Heart left ventricle (tissue), 16 donors: ENCODE measurements at regions not wholly inside any gene's neighbourhood (a gene's known extent, or its start where the extent isn't known, plus 50 kb on each side); places are given as distances from the start of the nearest gene placed in this dataset.

Experiments
- ATAC-seq, 4 donors: fragments of 200-7000 bp; cut with Tn5 transposase; one replicate each; pipeline ENCODE4 v1.9.1; 2020 to 2022; ENCODE audit warnings: moderate library complexity in 4 of 4, mild to moderate bottlenecking in 3 of 4, moderate number of reproducible peaks in 1 of 4
- DNase-seq, 5 donors: peaks; one replicate each; pipeline ENCODE4 v3.0.0-alpha.2; 2020
- H3K27ac ChIP-seq, 12 donors: fragments of 200-600 bp; sonication (generic) in 4 of 12; one replicate each; pipeline versions ENCODE4 v1.5.0 to v1.8.0; 2016 to 2022; ENCODE audit warnings: mild to moderate bottlenecking in 2 of 12
- H3K27me3 ChIP-seq, 9 donors: fragments of 200-600 bp; sonication (generic) in 2 of 9; one replicate each; pipeline versions ENCODE4 v1.5.1 to v1.8.0; 2016 to 2022; ENCODE audit warnings: mild to moderate bottlenecking in 3 of 9
- H3K36me3 ChIP-seq, 9 donors: fragments of 200-600 bp; sonication (generic) in 2 of 9; one replicate each; pipeline versions ENCODE4 v1.5.0 to v1.8.0; 2018 to 2022; ENCODE audit warnings: mild to moderate bottlenecking in 2 of 9
- H3K4me1 ChIP-seq, 12 donors: fragments of 200-600 bp; sonication (generic) in 4 of 12; one replicate each; pipeline versions ENCODE4 v1.5.0 to v1.8.0; 2016 to 2022; ENCODE audit warnings: mild to moderate bottlenecking in 3 of 12
- H3K4me3 ChIP-seq, 12 donors: fragments of 200-600 bp; sonication (generic) in 4 of 12; one replicate each; pipeline versions ENCODE4 v1.5.0 to v1.8.0; 2017 to 2022; ENCODE audit warnings: mild to moderate bottlenecking in 9 of 12, moderate library complexity in 4 of 12
- H3K9me3 ChIP-seq, 12 donors: fragments of 200-600 bp; sonication (generic) in 4 of 12; one replicate each; pipeline versions ENCODE4 v1.5.0 to v1.8.0; 2016 to 2022; ENCODE audit warnings: mild to moderate bottlenecking in 1 of 12
- CTCF ChIP-seq, 12 donors: fragments of 200-600 bp; sonication (generic) in 4 of 12; IDR thresholded peaks; one replicate each; pipeline versions ENCODE4 v1.5.0 to v1.8.0; 2018 to 2022; ENCODE audit warnings: antibody characterized with exemption in 12 of 12, mild to moderate bottlenecking in 5 of 12
- POLR2A ChIP-seq, 2 donors: fragments of 450-650 bp; IDR thresholded peaks; one replicate each; pipeline ENCODE4 v1.6.1; 2017; ENCODE audit warnings: antibody characterized with exemption in 2 of 2, mild to moderate bottlenecking in 2 of 2, moderate library complexity in 2 of 2
- WGBS, 4 donors: extraction: QIAGEN DNeasy Blood & Tissue Kit in 2 of 4; methylation state at CpG; one replicate each; pipeline versions ENCODE4 v1.1.5 to v1.1.7; 2013 to 2018; 5-methylcytosine and 5-hydroxymethylcytosine counted together
- intact Hi-C, 10 donors: fragments of 100-400 bp; cut with DNase I; formaldehyde crosslinking; loops; one replicate each; pipeline versions ENCODE4 v1.11.1 to v1.14.2; 2022
- donor health status: ischemic (EF 13 %, LVEDD 7.1; RV severe dilation, severe dysfunction).
- donor health status: healthy with polysubstance abuse.
- donor health status: DM: no; HTN: yes; CAD: no.
- donor health status: DM: no; HTN: no; CAD: no.
- donor health status: ischemic (EF 25% LVEDD 6.9; RV normal size, moderate dysfunction).
- donor health status: ischemic (EF 25% LVEDD 5.7; RV mildly dilated, moderate dysfunction).
- donor health status: healthy.
- donor health status: DM: yes; HTN: yes; CAD: no.
- donor health status: ischemic (EF 35%, LVEDD 5.7; RV mildly dilated, moderate dysfunction).
- donor health status: nonischemic (EF 11% LVEDD 7.7; RV severe dilation, severe dysfunction).
- donor health status: DM: yes; HTN: yes; CAD: no.
- donor health status: PGD.
- donor health status: ischemic (EF 29% LVEDD 5.4; RV normal size, mild dysfunction).
- donor health status: nonischemic (EF 23%, LVEDD 6.1; RV moderate dilation, normal function).

DNA sequence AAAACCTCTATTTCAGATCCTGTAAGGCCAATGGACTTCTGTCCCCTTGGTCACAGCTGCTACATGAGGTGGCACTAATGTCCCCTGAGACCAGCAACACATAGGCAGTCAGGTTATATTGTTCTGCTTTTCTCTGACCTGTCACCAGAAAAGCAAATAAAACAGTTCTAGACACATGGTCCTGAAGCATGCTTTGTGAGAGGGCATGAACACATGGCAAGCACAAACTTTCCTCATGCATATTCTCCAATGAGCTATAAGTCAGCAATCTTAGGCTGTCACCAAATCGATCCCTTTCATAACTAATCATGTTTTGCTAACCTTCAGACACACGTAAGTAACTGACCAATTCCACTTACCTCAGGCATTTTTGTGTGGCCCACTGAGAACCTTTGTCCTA is 225.4 kb upstream of the ZC3H12C start:
- Histone ChIP-seq H3K4me3 (no peak overlapping the region), H3K4me1 (peaks cover 0 to 6% (median 0%) of the 10 kb centered on the region in 12 donors), H3K27me3 (no peaks in the 10 kb centered on the region), H3K27ac (no peak overlapping the region), H3K9me3 (peaks cover 0 to 10% (median 0%) of the 10 kb centered on the region in 12 donors), H3K36me3 (no peaks in the 10 kb centered on the region)
- no peak for TF ChIP-seq POLR2A (IDR thresholded peaks at IDR 0.05)
- TF ChIP-seq CTCF (IDR thresholded peaks at IDR 0.05) = no peak
- intact Hi-C loops = loop anchor here in 5 of 10 donors (5.0 to 10.0 kb wide), 2 partner anchors 1163 to 1170 kb away; no protein-coding TSS in a partner anchor
- DNase-seq (no peak), ATAC-seq (no peak)
- 80 to 89% (median 86%) methylated on average over 2 of the region's 2 CpGs for WGBS, 4 donors

- TF ChIP-seq POLR2A (IDR thresholded peaks at IDR 0.05) = no peak
- Histone ChIP-seq H3K4me1 (peaks cover 0 to 6% (median 0%) of the 10 kb centered on the region in 12 donors), H3K4me3 (no peak overlapping the region), H3K27ac (no peak overlapping the region), H3K9me3 (peaks cover 0 to 13% (median 0%) of the 10 kb centered on the region in 12 donors), H3K27me3 (no peaks in the 10 kb centered on the region), H3K36me3 (no peaks in the 10 kb centered on the region)
- 87 to 96% (median 93%) methylated on average over 2 of the region's 2 CpGs for WGBS, 4 donors
- DNase-seq (no peak), ATAC-seq (peak in 1 of 4 donors; percentile 26)
- intact Hi-C loops = loop anchor here in 5 of 10 donors (5.0 to 10.0 kb wide), 2 partner anchors 1165 to 1172 kb away; no protein-coding TSS in a partner anchor
Measured at GRCh38 chr11:109869536-109869935, 223.7 kb upstream of the ZC3H12C start.

- H3K4me1 ChIP-seq = peaks cover 0 to 6% (median 0%) of the 10 kb centered on the region in 12 donors
- H3K4me3 ChIP-seq = no peak overlapping the region
- peaks cover 0 to 13% (median 0%) of the 10 kb centered on the region in 12 donors for H3K9me3 ChIP-seq
- TF ChIP-seq CTCF (IDR thresholded peaks at IDR 0.05) (no peak), POLR2A (IDR thresholded peaks at IDR 0.05) (no peak)
- intact Hi-C loops = no loop called here
- H3K27me3 ChIP-seq = no peaks in the 10 kb centered on the region
- H3K27ac ChIP-seq = no peak overlapping the region
- ATAC-seq (no peak), DNase-seq (no peak)
- no peaks in the 10 kb centered on the region for H3K36me3 ChIP-seq
- WGBS, 4 donors = 82 to 92% (median 88%) methylated on average over 6 of the region's 6 CpGs
Measured at GRCh38 chr11:109870297-109870696, 222.9 kb upstream of the ZC3H12C start.

- intact Hi-C loops = no loop called here
- Histone ChIP-seq H3K4me1 (no peaks in the 10 kb centered on the region), H3K4me3 (no peak overlapping the region), H3K27me3 (no peaks in the 10 kb centered on the region), H3K9me3 (peaks cover 0 to 11% (median 0%) of the 10 kb centered on the region in 12 donors), H3K27ac (no peak overlapping the region), H3K36me3 (no peaks in the 10 kb centered on the region)
- DNase-seq (no peak), ATAC-seq (no peak)
- no peak for TF ChIP-seq POLR2A (IDR thresholded peaks at IDR 0.05)
- no peak for TF ChIP-seq CTCF (IDR thresholded peaks at IDR 0.05)
- 28 to 48% (median 34%) methylated on average over 4 of the region's 4 CpGs for WGBS, 4 donors
Measured at GRCh38 chr11:109877043-109877442, 216.1 kb upstream of the ZC3H12C start.

GRCh38 chr11:109884501-109884900 is 208.7 kb upstream of the ZC3H12C start:
- no peak for TF ChIP-seq CTCF (IDR thresholded peaks at IDR 0.05)
- TF ChIP-seq POLR2A (IDR thresholded peaks at IDR 0.05) = no peak
- DNase-seq (no peak), ATAC-seq (no peak)
- no peak overlapping the region for H3K27ac ChIP-seq
- H3K9me3 ChIP-seq = peaks cover 0 to 5% (median 0%) of the 10 kb centered on the region in 12 donors
- H3K4me1 ChIP-seq = no peaks in the 10 kb centered on the region
- 92 to 95% (median 93%) methylated on average over 4 of the region's 4 CpGs for WGBS, 4 donors
- H3K4me3 ChIP-seq = no peak overlapping the region
- no peaks in the 10 kb centered on the region for H3K27me3 ChIP-seq
- intact Hi-C loops = no loop called here
- no peaks in the 10 kb centered on the region for H3K36me3 ChIP-seq
